HEK293 (cell line): ENCODE measurements at regions not wholly inside any gene's neighbourhood (a gene's known extent, or its start where the extent isn't known, plus 50 kb on each side); places are given as distances from the start of the nearest gene placed in this dataset.

Source experiments
- BCL11B ChIP-seq: fragments of 450-650 bp; formaldehyde crosslinking; IDR thresholded peaks from 2 replicates; pipeline ENCODE4 v1.5.1; 2016; ENCODE audit warnings: low read depth, missing biosample characterization, missing genetic modification characterization
- GLI2 ChIP-seq: fragments of 450-650 bp; formaldehyde crosslinking; IDR thresholded peaks from 2 replicates; pipeline ENCODE4; 2017; ENCODE audit warnings: missing biosample characterization, missing genetic modification characterization, low read depth, borderline replicate concordance
- RBAK ChIP-seq: fragments of 450-650 bp; formaldehyde crosslinking; IDR thresholded peaks from 2 replicates; pipeline ENCODE4 v1.5.1; 2016; ENCODE audit warnings: missing biosample characterization, missing genetic modification characterization
- SCRT2 ChIP-seq: fragments of 450-650 bp; formaldehyde crosslinking; IDR thresholded peaks from 2 replicates; pipeline ENCODE4 v1.5.1; 2016; ENCODE audit warnings: missing biosample characterization, missing genetic modification characterization
- YY1 ChIP-seq: fragments of 450-650 bp; formaldehyde crosslinking; IDR thresholded peaks from 2 replicates; pipeline ENCODE4 v1.5.1; 2018; ENCODE audit warnings: missing biosample characterization, missing genetic modification characterization
- YY2 ChIP-seq: fragments of 450-650 bp; formaldehyde crosslinking; IDR thresholded peaks from 2 replicates; pipeline ENCODE4 v1.5.1; 2016; ENCODE audit warnings: missing biosample characterization, missing genetic modification characterization
- ZBTB17 ChIP-seq: fragments of 450-650 bp; formaldehyde crosslinking; IDR thresholded peaks from 2 replicates; pipeline ENCODE4 v1.5.1; 2016; ENCODE audit warnings: missing biosample characterization, missing genetic modification characterization
- ZFP3 ChIP-seq: fragments of 450-650 bp; formaldehyde crosslinking; IDR thresholded peaks from 2 replicates; pipeline ENCODE4 v1.5.1; 2016; ENCODE audit warnings: low read depth, missing biosample characterization, missing genetic modification characterization
- ZNF121 ChIP-seq: fragments of 450-650 bp; formaldehyde crosslinking; IDR thresholded peaks from 2 replicates; pipeline ENCODE4 v1.5.1; 2016; ENCODE audit warnings: missing biosample characterization, missing genetic modification characterization
- ZNF132 ChIP-seq: fragments of 450-650 bp; formaldehyde crosslinking; IDR thresholded peaks from 2 replicates; pipeline ENCODE4 v1.5.1; 2017; ENCODE audit warnings: missing biosample characterization, missing genetic modification characterization, borderline replicate concordance
- ZNF155 ChIP-seq: fragments of 450-650 bp; formaldehyde crosslinking; IDR thresholded peaks from 2 replicates; pipeline ENCODE4 v1.5.1; 2016; ENCODE audit warnings: missing biosample characterization, missing genetic modification characterization
- ZNF223 ChIP-seq: fragments of 450-650 bp; formaldehyde crosslinking; IDR thresholded peaks from 2 replicates; pipeline ENCODE4 v1.5.1; 2016; ENCODE audit warnings: missing biosample characterization, missing genetic modification characterization
- ZNF423 ChIP-seq: fragments of 450-650 bp; formaldehyde crosslinking; IDR thresholded peaks from 2 replicates; pipeline ENCODE4 v1.5.1; 2016; ENCODE audit warnings: missing biosample characterization, missing genetic modification characterization
- ZNF426 ChIP-seq: fragments of 450-650 bp; formaldehyde crosslinking; IDR thresholded peaks from 2 replicates; pipeline ENCODE4 v1.5.1; 2017; ENCODE audit warnings: missing biosample characterization, missing genetic modification characterization, mild to moderate bottlenecking, inconsistent platforms, moderate library complexity
- ZNF530 ChIP-seq: fragments of 450-650 bp; formaldehyde crosslinking; IDR thresholded peaks from 2 replicates; pipeline ENCODE4 v1.5.1; 2016; ENCODE audit warnings: low read depth, missing biosample characterization, missing genetic modification characterization
- ZNF596 ChIP-seq: fragments of 450-650 bp; IDR thresholded peaks from 2 replicates; pipeline ENCODE4 v1.5.0; 2018; ENCODE audit warnings: missing biosample characterization, mild to moderate bottlenecking, missing genetic modification characterization, moderate library complexity
- ZNF623 ChIP-seq: fragments of 450-650 bp; formaldehyde crosslinking; IDR thresholded peaks from 2 replicates; pipeline ENCODE4 v1.5.1; 2016; ENCODE audit warnings: missing biosample characterization, missing genetic modification characterization
- ZNF830 ChIP-seq: fragments of 450-650 bp; IDR thresholded peaks from 2 replicates; pipeline ENCODE4 v1.5.0; 2018; ENCODE audit warnings: missing biosample characterization, missing genetic modification characterization, low read depth, mild to moderate bottlenecking, moderate library complexity
- TF ChIP-seq, protein P1 (sequence below): fragments of 450-650 bp; formaldehyde crosslinking; IDR thresholded peaks from 2 replicates; pipeline ENCODE4 v1.5.1; 2016; ENCODE audit warnings: missing biosample characterization, missing genetic modification characterization
- TF ChIP-seq, protein P2 (sequence below): fragments of 450-650 bp; formaldehyde crosslinking; IDR thresholded peaks from 2 replicates; pipeline ENCODE4 v1.5.1; 2016; ENCODE audit warnings: missing biosample characterization, missing genetic modification characterization
- TF ChIP-seq, protein P3 (sequence below): fragments of 450-650 bp; formaldehyde crosslinking; IDR thresholded peaks from 2 replicates; pipeline ENCODE4 v1.5.1; 2016; ENCODE audit warnings: missing biosample characterization, missing genetic modification characterization
- TF ChIP-seq, protein P4 (sequence below): fragments of 450-650 bp; formaldehyde crosslinking; IDR thresholded peaks from 2 replicates; pipeline ENCODE4 v1.5.1; 2017; ENCODE audit warnings: missing biosample characterization, missing genetic modification characterization
- TF ChIP-seq, protein P5 (sequence below): fragments of 450-650 bp; formaldehyde crosslinking; IDR thresholded peaks from 2 replicates; pipeline ENCODE4 v1.5.1; 2016; ENCODE audit warnings: missing biosample characterization, missing genetic modification characterization
- TF ChIP-seq, protein P6 (sequence below): fragments of 450-650 bp; formaldehyde crosslinking; IDR thresholded peaks from 2 replicates; pipeline ENCODE4 v1.5.1; 2016; ENCODE audit warnings: missing biosample characterization, missing genetic modification characterization
- TF ChIP-seq, protein P7 (sequence below): fragments of 450-650 bp; formaldehyde crosslinking; IDR thresholded peaks from 2 replicates; pipeline ENCODE4 v1.5.1; 2017; ENCODE audit warnings: missing biosample characterization, missing genetic modification characterization
- TF ChIP-seq, protein P8 (sequence below): fragments of 450-650 bp; formaldehyde crosslinking; IDR thresholded peaks from 2 replicates; pipeline ENCODE4 v1.5.1; 2017; ENCODE audit warnings: missing biosample characterization, missing genetic modification characterization

DNA sequence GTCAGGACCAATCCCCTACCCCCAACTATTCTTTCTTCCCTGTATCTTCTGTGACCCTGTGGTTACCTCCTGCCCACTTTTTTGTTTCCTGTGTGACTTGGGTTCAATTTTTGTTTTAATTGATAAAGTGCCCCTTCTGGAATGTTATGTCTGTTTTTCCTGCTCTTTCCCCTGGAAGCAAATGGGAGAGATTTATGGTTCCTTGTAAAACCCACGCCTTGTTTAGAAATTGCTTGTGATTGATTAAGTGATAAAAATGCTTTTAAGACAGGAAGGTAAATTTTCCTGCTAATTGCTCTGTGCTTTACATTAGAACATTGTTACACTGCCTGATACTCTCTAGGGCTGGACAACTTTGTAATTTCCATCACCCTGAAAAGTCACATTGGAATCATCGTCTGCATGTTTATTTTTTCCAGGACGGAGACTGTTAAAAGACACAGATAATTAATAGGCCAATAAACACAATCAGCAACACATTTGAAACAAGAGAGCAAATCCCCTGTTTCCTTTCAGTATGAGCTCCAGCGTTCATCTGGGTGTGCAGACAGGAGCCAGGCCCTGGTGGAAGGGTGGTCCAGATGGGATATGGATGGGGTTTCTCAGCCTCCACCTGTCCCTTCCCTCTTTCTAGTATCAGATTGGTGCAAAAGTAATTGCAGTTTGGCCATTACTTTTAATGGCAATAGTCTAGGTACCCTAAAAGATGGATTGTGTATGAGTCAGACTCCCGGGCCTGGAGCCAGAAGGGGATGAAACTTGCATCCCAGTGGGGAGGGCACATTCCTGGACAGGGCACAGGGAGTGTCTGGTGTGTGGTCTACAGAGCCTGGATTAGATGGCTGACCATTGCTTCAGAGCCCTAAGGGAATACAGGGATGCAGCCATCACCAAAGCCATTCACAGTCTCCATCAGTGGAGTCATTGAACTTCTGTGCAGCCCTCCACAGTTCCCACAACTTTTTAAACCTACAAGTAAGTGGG lies 58.1 kb upstream of the AGBL1 start (continued):
- TF ChIP-seq, protein P1, sequence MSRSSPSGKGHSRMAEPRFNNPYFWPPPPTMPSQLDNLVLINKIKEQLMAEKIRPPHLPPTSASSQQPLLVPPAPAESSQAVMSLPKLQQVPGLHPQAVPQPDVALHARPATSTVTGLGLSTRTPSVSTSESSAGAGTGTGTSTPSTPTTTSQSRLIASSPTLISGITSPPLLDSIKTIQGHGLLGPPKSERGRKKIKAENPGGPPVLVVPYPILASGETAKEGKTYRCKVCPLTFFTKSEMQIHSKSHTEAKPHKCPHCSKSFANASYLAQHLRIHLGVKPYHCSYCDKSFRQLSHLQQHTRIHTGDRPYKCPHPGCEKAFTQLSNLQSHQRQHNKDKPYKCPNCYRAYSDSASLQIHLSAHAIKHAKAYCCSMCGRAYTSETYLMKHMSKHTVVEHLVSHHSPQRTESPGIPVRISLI (tag by site-specific recombination) = no peak
- TF ChIP-seq ZNF423 (no peak), RBAK (tag by site-specific recombination) (no peak), ZNF132 (tag by site-specific recombination) (no peak), ZNF223 (tag by site-specific recombination) (no peak), ZNF596 (tag by site-specific recombination) (no peak), SCRT2 (no peak), ZNF623 (tag by site-specific recombination) (no peak), YY2 (tag by site-specific recombination) (no peak), ZNF121 (no peak), ZNF155 (tag by site-specific recombination) (no peak), ZNF426 (no peak), ZNF830 (tag by site-specific recombination) (no peak), ZBTB17 (tag by site-specific recombination) (no peak; the same call in 1 of the 2 replicates), ZNF530 (tag by site-specific recombination) (no peak), YY1 (tag by site-specific recombination) (no peak), GLI2 (tag by site-specific recombination) (no peak), ZFP3 (tag by site-specific recombination) (no peak), BCL11B (tag by site-specific recombination) (no peak)
- TF ChIP-seq, protein P2, sequence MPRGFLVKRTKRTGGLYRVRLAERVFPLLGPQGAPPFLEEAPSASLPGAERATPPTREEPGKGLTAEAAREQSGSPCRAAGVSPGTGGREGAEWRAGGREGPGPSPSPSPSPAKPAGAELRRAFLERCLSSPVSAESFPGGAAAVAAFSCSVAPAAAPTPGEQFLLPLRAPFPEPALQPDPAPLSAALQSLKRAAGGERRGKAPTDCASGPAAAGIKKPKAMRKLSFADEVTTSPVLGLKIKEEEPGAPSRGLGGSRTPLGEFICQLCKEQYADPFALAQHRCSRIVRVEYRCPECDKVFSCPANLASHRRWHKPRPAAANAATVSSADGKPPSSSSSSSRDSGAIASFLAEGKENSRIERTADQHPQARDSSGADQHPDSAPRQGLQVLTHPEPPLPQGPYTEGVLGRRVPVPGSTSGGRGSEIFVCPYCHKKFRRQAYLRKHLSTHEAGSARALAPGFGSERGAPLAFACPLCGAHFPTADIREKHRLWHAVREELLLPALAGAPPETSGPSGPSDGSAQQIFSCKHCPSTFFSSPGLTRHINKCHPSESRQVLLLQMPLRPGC = peak; percentile 80
- TF ChIP-seq, protein P3, sequence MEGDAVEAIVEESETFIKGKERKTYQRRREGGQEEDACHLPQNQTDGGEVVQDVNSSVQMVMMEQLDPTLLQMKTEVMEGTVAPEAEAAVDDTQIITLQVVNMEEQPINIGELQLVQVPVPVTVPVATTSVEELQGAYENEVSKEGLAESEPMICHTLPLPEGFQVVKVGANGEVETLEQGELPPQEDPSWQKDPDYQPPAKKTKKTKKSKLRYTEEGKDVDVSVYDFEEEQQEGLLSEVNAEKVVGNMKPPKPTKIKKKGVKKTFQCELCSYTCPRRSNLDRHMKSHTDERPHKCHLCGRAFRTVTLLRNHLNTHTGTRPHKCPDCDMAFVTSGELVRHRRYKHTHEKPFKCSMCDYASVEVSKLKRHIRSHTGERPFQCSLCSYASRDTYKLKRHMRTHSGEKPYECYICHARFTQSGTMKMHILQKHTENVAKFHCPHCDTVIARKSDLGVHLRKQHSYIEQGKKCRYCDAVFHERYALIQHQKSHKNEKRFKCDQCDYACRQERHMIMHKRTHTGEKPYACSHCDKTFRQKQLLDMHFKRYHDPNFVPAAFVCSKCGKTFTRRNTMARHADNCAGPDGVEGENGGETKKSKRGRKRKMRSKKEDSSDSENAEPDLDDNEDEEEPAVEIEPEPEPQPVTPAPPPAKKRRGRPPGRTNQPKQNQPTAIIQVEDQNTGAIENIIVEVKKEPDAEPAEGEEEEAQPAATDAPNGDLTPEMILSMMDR = no peak
- TF ChIP-seq, protein P4, sequence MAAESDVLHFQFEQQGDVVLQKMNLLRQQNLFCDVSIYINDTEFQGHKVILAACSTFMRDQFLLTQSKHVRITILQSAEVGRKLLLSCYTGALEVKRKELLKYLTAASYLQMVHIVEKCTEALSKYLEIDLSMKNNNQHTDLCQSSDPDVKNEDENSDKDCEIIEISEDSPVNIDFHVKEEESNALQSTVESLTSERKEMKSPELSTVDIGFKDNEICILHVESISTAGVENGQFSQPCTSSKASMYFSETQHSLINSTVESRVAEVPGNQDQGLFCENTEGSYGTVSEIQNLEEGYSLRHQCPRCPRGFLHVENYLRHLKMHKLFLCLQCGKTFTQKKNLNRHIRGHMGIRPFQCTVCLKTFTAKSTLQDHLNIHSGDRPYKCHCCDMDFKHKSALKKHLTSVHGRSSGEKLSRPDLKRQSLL = no peak
- TF ChIP-seq, protein P5, sequence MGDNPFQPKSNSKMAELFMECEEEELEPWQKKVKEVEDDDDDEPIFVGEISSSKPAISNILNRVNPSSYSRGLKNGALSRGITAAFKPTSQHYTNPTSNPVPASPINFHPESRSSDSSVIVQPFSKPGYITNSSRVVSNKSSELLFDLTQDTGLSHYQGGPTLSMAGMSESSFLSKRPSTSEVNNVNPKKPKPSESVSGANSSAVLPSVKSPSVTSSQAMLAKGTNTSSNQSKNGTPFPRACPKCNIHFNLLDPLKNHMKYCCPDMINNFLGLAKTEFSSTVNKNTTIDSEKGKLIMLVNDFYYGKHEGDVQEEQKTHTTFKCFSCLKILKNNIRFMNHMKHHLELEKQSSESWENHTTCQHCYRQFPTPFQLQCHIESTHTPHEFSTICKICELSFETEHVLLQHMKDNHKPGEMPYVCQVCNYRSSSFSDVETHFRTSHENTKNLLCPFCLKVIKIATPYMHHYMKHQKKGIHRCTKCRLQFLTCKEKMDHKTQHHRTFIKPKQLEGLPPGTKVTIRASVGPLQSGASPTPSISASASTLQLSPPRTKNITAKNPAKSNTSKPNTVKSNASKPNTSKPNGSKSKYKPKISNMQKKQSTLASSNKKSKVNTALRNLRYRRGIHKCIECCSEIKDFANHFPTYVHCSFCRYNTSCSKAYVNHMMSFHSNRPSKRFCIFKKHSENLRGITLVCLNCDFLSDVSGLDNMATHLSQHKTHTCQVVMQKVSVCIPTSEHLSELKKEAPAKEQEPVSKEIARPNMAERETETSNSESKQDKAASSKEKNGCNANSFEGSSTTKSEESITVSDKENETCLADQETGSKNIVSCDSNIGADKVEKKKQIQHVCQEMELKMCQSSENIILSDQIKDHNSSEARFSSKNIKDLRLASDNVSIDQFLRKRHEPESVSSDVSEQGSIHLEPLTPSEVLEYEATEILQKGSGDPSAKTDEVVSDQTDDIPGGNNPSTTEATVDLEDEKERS (tag by site-specific recombination) = no peak
- TF ChIP-seq, protein P6, sequence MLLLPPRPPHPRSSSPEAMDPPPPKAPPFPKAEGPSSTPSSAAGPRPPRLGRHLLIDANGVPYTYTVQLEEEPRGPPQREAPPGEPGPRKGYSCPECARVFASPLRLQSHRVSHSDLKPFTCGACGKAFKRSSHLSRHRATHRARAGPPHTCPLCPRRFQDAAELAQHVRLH (tag by site-specific recombination) = no peak
- TF ChIP-seq, protein P7, sequence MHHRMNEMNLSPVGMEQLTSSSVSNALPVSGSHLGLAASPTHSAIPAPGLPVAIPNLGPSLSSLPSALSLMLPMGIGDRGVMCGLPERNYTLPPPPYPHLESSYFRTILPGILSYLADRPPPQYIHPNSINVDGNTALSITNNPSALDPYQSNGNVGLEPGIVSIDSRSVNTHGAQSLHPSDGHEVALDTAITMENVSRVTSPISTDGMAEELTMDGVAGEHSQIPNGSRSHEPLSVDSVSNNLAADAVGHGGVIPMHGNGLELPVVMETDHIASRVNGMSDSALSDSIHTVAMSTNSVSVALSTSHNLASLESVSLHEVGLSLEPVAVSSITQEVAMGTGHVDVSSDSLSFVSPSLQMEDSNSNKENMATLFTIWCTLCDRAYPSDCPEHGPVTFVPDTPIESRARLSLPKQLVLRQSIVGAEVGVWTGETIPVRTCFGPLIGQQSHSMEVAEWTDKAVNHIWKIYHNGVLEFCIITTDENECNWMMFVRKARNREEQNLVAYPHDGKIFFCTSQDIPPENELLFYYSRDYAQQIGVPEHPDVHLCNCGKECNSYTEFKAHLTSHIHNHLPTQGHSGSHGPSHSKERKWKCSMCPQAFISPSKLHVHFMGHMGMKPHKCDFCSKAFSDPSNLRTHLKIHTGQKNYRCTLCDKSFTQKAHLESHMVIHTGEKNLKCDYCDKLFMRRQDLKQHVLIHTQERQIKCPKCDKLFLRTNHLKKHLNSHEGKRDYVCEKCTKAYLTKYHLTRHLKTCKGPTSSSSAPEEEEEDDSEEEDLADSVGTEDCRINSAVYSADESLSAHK = no peak
- TF ChIP-seq, protein P8, sequence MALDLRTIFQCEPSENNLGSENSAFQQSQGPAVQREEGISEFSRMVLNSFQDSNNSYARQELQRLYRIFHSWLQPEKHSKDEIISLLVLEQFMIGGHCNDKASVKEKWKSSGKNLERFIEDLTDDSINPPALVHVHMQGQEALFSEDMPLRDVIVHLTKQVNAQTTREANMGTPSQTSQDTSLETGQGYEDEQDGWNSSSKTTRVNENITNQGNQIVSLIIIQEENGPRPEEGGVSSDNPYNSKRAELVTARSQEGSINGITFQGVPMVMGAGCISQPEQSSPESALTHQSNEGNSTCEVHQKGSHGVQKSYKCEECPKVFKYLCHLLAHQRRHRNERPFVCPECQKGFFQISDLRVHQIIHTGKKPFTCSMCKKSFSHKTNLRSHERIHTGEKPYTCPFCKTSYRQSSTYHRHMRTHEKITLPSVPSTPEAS (tag by site-specific recombination) = no peak
